ENCODE measurements at regions not wholly inside any gene's neighbourhood (a gene's known extent, or its start where the extent isn't known, plus 50 kb on each side); places are given as distances from the start of the nearest gene placed in this dataset.

DNA sequence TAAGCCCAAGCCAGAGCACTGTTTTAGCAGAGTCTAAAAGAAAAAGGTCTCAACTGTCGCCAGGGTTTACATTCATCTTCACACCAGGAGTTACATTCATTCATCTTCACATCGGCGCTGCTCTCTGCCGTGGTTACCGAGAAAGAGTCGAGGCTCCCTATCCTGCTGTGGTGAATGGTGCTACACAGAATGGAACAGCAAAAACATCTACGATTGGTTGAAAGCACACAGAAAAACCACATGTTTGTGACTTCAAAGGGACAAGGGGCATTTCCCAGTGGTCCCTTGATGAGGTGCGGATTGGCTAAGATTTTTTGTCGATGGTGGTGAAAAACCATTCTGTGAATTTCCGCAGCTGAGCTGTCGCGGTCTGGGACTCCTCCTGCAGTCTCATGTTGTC is 231.1 kb downstream of the SIPA1L2 start:
- no peak for TF ChIP-seq POLR2A (IDR thresholded peaks at IDR 0.05)
- TF ChIP-seq, protein P1, sequence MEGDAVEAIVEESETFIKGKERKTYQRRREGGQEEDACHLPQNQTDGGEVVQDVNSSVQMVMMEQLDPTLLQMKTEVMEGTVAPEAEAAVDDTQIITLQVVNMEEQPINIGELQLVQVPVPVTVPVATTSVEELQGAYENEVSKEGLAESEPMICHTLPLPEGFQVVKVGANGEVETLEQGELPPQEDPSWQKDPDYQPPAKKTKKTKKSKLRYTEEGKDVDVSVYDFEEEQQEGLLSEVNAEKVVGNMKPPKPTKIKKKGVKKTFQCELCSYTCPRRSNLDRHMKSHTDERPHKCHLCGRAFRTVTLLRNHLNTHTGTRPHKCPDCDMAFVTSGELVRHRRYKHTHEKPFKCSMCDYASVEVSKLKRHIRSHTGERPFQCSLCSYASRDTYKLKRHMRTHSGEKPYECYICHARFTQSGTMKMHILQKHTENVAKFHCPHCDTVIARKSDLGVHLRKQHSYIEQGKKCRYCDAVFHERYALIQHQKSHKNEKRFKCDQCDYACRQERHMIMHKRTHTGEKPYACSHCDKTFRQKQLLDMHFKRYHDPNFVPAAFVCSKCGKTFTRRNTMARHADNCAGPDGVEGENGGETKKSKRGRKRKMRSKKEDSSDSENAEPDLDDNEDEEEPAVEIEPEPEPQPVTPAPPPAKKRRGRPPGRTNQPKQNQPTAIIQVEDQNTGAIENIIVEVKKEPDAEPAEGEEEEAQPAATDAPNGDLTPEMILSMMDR (IDR thresholded peaks at IDR 0.05): no peak

All from Peyer's patch (tissue), 4 donors.